ENCODE measurements at regions not wholly inside any gene's neighbourhood (a gene's known extent, or its start where the extent isn't known, plus 50 kb on each side); places are given as distances from the start of the nearest gene placed in this dataset.

GRCh38 chr12:17550011-17550410, 540.0 kb downstream of the RERGL start:
- no peaks in the 10 kb centered on the region for H3K4me1 ChIP-seq
- H3K27ac ChIP-seq, result no peak overlapping the region
- TF ChIP-seq, protein P1, sequence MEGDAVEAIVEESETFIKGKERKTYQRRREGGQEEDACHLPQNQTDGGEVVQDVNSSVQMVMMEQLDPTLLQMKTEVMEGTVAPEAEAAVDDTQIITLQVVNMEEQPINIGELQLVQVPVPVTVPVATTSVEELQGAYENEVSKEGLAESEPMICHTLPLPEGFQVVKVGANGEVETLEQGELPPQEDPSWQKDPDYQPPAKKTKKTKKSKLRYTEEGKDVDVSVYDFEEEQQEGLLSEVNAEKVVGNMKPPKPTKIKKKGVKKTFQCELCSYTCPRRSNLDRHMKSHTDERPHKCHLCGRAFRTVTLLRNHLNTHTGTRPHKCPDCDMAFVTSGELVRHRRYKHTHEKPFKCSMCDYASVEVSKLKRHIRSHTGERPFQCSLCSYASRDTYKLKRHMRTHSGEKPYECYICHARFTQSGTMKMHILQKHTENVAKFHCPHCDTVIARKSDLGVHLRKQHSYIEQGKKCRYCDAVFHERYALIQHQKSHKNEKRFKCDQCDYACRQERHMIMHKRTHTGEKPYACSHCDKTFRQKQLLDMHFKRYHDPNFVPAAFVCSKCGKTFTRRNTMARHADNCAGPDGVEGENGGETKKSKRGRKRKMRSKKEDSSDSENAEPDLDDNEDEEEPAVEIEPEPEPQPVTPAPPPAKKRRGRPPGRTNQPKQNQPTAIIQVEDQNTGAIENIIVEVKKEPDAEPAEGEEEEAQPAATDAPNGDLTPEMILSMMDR (IDR thresholded peaks at IDR 0.05), result no peak
- no peak for TF ChIP-seq POLR2A (IDR thresholded peaks at IDR 0.05)
- H3K36me3 ChIP-seq, result no peaks in the 10 kb centered on the region
- H3K9me3 ChIP-seq, result peaks cover 0 to 4% of the 10 kb centered on the region in 2 donors
- H3K27me3 ChIP-seq, result no peaks in the 10 kb centered on the region
- no peak overlapping the region for H3K4me3 ChIP-seq
- DNase-seq, result no peak
- intact Hi-C loops (cut with DNase I; ENCODE audit: low total_unique reads), result no loop called here

DNA sequence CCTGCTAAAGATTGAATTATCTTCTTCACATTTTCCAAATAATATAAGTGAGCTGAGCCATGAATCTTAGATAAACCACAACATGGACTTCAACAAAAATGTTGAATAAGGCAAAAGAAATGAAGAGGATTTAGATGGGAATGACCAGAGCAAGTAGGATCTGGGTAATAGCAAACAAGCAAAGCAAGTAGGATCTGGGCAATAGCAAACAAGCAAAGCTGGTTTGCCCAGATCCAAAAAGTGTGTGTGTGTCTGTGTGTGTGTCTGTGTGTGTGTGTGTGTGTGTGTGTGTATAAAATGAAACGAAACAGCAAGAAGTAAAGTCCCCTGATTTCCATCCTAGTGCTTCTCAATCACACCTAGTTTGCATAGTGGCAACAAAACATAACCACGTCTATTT, 549.1 kb downstream of the RERGL start:
- no peak overlapping the region for H3K27ac ChIP-seq
- DNase-seq, result no peak
- H3K4me3 ChIP-seq, result no peak overlapping the region
- H3K9me3 ChIP-seq, result no peaks in the 10 kb centered on the region
- no peaks in the 10 kb centered on the region for H3K4me1 ChIP-seq
- H3K27me3 ChIP-seq, result no peaks in the 10 kb centered on the region
- H3K36me3 ChIP-seq, result no peaks in the 10 kb centered on the region
- intact Hi-C loops (cut with DNase I; ENCODE audit: low total_unique reads), result no loop called here
- no peak for TF ChIP-seq POLR2A (IDR thresholded peaks at IDR 0.05)
- TF ChIP-seq, protein P1 (IDR thresholded peaks at IDR 0.05), result no peak

DNA sequence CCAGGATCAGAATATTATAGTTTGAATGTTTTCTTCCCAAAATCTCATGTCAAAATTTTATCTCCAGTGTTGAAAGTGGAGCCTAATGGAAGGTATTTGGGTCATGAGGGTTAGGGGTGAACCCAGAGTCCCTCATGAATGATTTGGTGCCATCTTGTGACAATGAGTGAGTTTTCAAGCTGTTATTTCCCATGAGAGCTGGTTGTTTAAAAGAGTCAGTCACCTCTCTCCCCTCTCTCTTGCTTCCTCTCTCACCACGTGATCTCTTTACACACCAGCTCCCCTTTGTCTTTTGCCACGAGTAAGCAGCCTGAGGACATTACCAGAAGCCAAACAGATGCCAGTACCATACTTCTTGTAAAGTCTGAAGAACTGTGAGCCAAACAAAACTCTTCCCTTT, 561.6 kb downstream of the RERGL start:
- Histone ChIP-seq H3K4me3 (no peak overlapping the region), H3K27ac (no peak overlapping the region), H3K4me1 (no peaks in the 10 kb centered on the region), H3K9me3 (no peaks in the 10 kb centered on the region), H3K36me3 (no peaks in the 10 kb centered on the region), H3K27me3 (no peaks in the 10 kb centered on the region)
- DNase-seq, result no peak
- TF ChIP-seq, protein P1 (IDR thresholded peaks at IDR 0.05), result no peak
- TF ChIP-seq POLR2A (IDR thresholded peaks at IDR 0.05), result no peak
- intact Hi-C loops (cut with DNase I; ENCODE audit: low total_unique reads), result no loop called here

GRCh38 chr12:17527021-17527420, 563.0 kb downstream of the RERGL start:
- Histone ChIP-seq H3K36me3 (no peaks in the 10 kb centered on the region), H3K27me3 (no peaks in the 10 kb centered on the region), H3K27ac (no peak overlapping the region), H3K9me3 (no peaks in the 10 kb centered on the region), H3K4me1 (no peaks in the 10 kb centered on the region), H3K4me3 (no peak overlapping the region)
- no peak for TF ChIP-seq POLR2A (IDR thresholded peaks at IDR 0.05)
- TF ChIP-seq, protein P1 (IDR thresholded peaks at IDR 0.05), result no peak
- intact Hi-C loops (cut with DNase I; ENCODE audit: low total_unique reads), result no loop called here
- DNase-seq, result no peak

DNA sequence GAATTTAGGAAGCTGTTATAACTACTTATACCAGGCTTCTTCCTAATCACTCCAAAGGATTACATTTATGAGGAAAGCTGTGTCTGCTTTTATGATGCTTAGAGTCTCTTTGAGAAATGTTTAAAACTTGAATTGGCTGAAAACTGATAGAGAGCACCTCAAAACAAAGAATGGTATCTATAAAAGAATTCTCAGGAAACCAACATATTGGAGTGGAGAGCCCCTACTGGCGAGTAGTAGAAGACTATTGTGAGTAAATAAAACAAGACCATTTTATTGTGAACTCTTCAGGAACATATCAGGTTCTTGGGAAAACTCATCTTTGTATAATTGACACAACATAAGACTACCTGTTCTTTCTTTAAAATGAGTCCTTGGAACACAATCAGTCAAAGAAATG, 578.6 kb downstream of the RERGL start:
- Histone ChIP-seq H3K4me3 (no peak overlapping the region), H3K27ac (no peak overlapping the region), H3K27me3 (no peaks in the 10 kb centered on the region), H3K36me3 (no peaks in the 10 kb centered on the region), H3K4me1 (no peaks in the 10 kb centered on the region), H3K9me3 (no peaks in the 10 kb centered on the region)
- intact Hi-C loops (cut with DNase I; ENCODE audit: low total_unique reads), result no loop called here
- DNase-seq, result no peak
- TF ChIP-seq POLR2A (IDR thresholded peaks at IDR 0.05), result no peak
- TF ChIP-seq, protein P1 (IDR thresholded peaks at IDR 0.05), result no peak

Measured in uterus (tissue), 3 donors.